ENCODE measurements at regions not wholly inside any gene's neighbourhood (a gene's known extent, or its start where the extent isn't known, plus 50 kb on each side); places are given as distances from the start of the nearest gene placed in this dataset.

GRCh38 chr6:134674562-134674961 lies 275.3 kb downstream of the ALDH8A1 start:
- no peak for TF ChIP-seq CTCF (IDR thresholded peaks at IDR 0.05)
- Histone ChIP-seq H3K27ac (no peak overlapping the region), H3K4me3 (no peak overlapping the region), H3K36me3 (no peaks in the 10 kb centered on the region), H3K4me1 (no peaks in the 10 kb centered on the region), H3K27me3 (no peaks in the 10 kb centered on the region), H3K9me3 (no peaks in the 10 kb centered on the region)
- intact Hi-C loops (cut with DNase I): no loop called here
- DNase-seq (ENCODE audit: low spot score in 2 of 2): no peak

DNA sequence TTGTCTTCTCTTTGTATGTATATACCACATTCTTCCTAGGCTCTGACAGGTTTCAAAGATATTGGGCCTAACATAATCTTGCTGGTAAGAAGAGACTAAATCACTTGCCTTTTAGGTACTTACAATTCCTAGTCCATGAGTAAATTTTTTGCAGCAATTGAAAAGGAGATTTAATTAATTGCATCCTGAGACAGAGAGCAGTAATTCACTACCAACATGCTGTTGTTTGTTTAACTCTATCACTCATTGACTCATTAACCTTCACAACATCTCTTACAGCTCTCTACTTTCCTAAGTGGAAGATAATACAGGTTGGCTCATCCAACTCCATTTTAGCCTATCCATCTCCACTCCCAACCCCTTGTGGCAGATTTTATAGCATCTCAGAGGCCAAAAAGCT lies 280.4 kb downstream of the ALDH8A1 start:
- no peak overlapping the region for H3K27ac ChIP-seq

DNA sequence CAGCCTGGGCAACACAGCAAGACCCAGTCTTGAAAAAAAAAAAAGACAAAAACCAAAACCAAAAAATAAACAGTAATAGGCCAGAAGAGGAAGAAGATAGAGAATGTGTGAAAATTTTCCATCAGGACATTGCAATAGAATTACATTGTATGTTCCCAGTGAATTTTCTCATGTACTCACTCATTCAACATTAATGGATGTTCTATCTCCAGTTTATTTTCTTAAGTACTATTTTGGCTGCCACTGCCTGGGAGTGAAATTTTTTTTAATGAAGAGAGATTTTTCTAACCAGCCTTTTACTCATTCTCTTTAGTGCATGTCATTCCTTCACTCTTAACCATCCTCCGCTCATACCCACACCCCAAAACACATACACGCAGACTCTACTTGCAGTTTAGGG lies 282.8 kb downstream of the ALDH8A1 start:
- H3K27me3 ChIP-seq: no peaks in the 10 kb centered on the region
- H3K4me3 ChIP-seq: no peak overlapping the region
- H3K36me3 ChIP-seq: no peaks in the 10 kb centered on the region
- DNase-seq (ENCODE audit: low spot score in 2 of 2): no peak
- H3K4me1 ChIP-seq: no peaks in the 10 kb centered on the region
- no peak overlapping the region for H3K27ac ChIP-seq
- TF ChIP-seq CTCF (IDR thresholded peaks at IDR 0.05): no peak
- H3K9me3 ChIP-seq: no peaks in the 10 kb centered on the region
- intact Hi-C loops (cut with DNase I): no loop called here

More for the DNA sequence above, 280.4 kb downstream of the ALDH8A1 start:
- Histone ChIP-seq H3K36me3 (no peaks in the 10 kb centered on the region), H3K9me3 (no peaks in the 10 kb centered on the region), H3K4me1 (no peaks in the 10 kb centered on the region), H3K4me3 (no peak overlapping the region), H3K27me3 (no peaks in the 10 kb centered on the region)
- no peak for TF ChIP-seq CTCF (IDR thresholded peaks at IDR 0.05)
- no peak for DNase-seq (ENCODE audit: low spot score in 2 of 2)
- intact Hi-C loops (cut with DNase I): no loop called here

GRCh38 chr6:134666125-134666524 lies 283.8 kb downstream of the ALDH8A1 start:
- H3K36me3 ChIP-seq: no peaks in the 10 kb centered on the region
- DNase-seq (ENCODE audit: low spot score in 2 of 2): no peak
- H3K27ac ChIP-seq: no peak overlapping the region
- H3K27me3 ChIP-seq: no peaks in the 10 kb centered on the region
- TF ChIP-seq CTCF (IDR thresholded peaks at IDR 0.05): no peak
- intact Hi-C loops (cut with DNase I): no loop called here
- no peaks in the 10 kb centered on the region for H3K9me3 ChIP-seq
- no peak overlapping the region for H3K4me3 ChIP-seq
- no peaks in the 10 kb centered on the region for H3K4me1 ChIP-seq

GRCh38 chr6:134665029-134665723 lies 284.7 kb downstream of the ALDH8A1 start:
- no peak for TF ChIP-seq CTCF (IDR thresholded peaks at IDR 0.05)
- DNase-seq (ENCODE audit: low spot score in 2 of 2): no peak
- intact Hi-C loops (cut with DNase I): no loop called here
- Histone ChIP-seq H3K9me3 (no peaks in the 10 kb centered on the region), H3K36me3 (no peaks in the 10 kb centered on the region), H3K27ac (no peak overlapping the region), H3K4me3 (no peak overlapping the region), H3K4me1 (no peaks in the 10 kb centered on the region), H3K27me3 (no peaks in the 10 kb centered on the region)

Data from ascending aorta (tissue), 2 donors.